Activated naive CD4-positive, alpha-beta T cell treated with anti-CD3 and anti-CD28 coated beads, Interleukin-2, amount 10 ng/mL, durations not matched to agents 7 days and 5 days (primary cell): ENCODE measurements at regions not wholly inside any gene's neighbourhood (a gene's known extent, or its start where the extent isn't known, plus 50 kb on each side); places are given as distances from the start of the nearest gene placed in this dataset.
"Not testable (repeated sequence)": the region's sequence is repeated elsewhere in the genome, so short reads cannot be mapped to it uniquely, and the experiment has no call there.

Experiments used
- CTCF ChIA-PET: fragments of 350-600 bp; sonication (Branson Sonifier 250); formaldehyde crosslinking; loops from one replicate; lab custom pipeline; 2021; ENCODE audit warnings: antibody characterized with exemption; lab: Charles Lee
- DNase-seq: peaks from one replicate; pipeline ENCODE4 v3.0.0-alpha.2; 2020
- H3K27ac Mint-ChIP-seq: one replicate; pipeline ENCODE4 v1.8.0; 2021; ENCODE audit warnings: mild to moderate bottlenecking, moderate library complexity, mixed read lengths
- H3K27me3 Mint-ChIP-seq: one replicate; pipeline ENCODE4 v1.8.0; 2021; ENCODE audit warnings: mild to moderate bottlenecking, mixed read lengths
- H3K36me3 Mint-ChIP-seq: one replicate; pipeline ENCODE4 v1.8.0; 2021; ENCODE audit warnings: mixed read lengths
- H3K4me1 Mint-ChIP-seq: one replicate; pipeline ENCODE4 v1.8.0; 2021; ENCODE audit warnings: mixed read lengths
- H3K4me3 Mint-ChIP-seq: one replicate; pipeline ENCODE4 v1.8.0; 2021; ENCODE audit warnings: mild to moderate bottlenecking, moderate library complexity, mixed read lengths
- H3K9me3 Mint-ChIP-seq: one replicate; pipeline ENCODE4 v1.8.0; 2021; ENCODE audit warnings: mixed read lengths

- Mint-ChIP-seq H3K36me3 (no peaks in the 10 kb centered on the region), H3K4me1 (no peaks in the 10 kb centered on the region), H3K4me3 (no peak overlapping the region), H3K9me3 (no peaks in the 10 kb centered on the region), H3K27me3 (no peaks in the 10 kb centered on the region), H3K27ac (no peak overlapping the region)
- no peak for DNase-seq
- CTCF ChIA-PET, result no interaction called here
Observed at GRCh38 chr18:1527805-1528204, 623.1 kb downstream of the ADCYAP1 start.

- Mint-ChIP-seq H3K9me3 (no peaks in the 10 kb centered on the region), H3K4me3 (no peak overlapping the region), H3K4me1 (no peaks in the 10 kb centered on the region), H3K27me3 (no peaks in the 10 kb centered on the region), H3K36me3 (no peaks in the 10 kb centered on the region), H3K27ac (no peak overlapping the region)
- no peak for DNase-seq
- CTCF ChIA-PET, result no interaction called here
Observed at GRCh38 chr18:1528447-1528846, 623.8 kb downstream of the ADCYAP1 start.

GRCh38 chr18:1528964-1529509, 624.4 kb downstream of the ADCYAP1 start:
- no peak overlapping the region for H3K27ac Mint-ChIP-seq
- H3K4me1 Mint-ChIP-seq, result no peaks in the 10 kb centered on the region
- CTCF ChIA-PET, result no interaction called here

GRCh38 chr18:1530650-1531049, 626.0 kb downstream of the ADCYAP1 start:
- DNase-seq, result no peak
- H3K36me3 Mint-ChIP-seq, result no peaks in the 10 kb centered on the region
- CTCF ChIA-PET, result no interaction called here
- H3K9me3 Mint-ChIP-seq, result no peaks in the 10 kb centered on the region
- H3K27me3 Mint-ChIP-seq, result no peaks in the 10 kb centered on the region
- H3K4me3 Mint-ChIP-seq, result no peak overlapping the region
- H3K27ac Mint-ChIP-seq, result no peak overlapping the region
- no peaks in the 10 kb centered on the region for H3K4me1 Mint-ChIP-seq

More at GRCh38 chr18:1528964-1529509, 624.4 kb downstream of the ADCYAP1 start:
- no peak for DNase-seq
- Mint-ChIP-seq H3K36me3 (no peaks in the 10 kb centered on the region), H3K4me3 (no peak overlapping the region), H3K9me3 (no peaks in the 10 kb centered on the region), H3K27me3 (no peaks in the 10 kb centered on the region)

GRCh38 chr18:1539276-1539675, 634.6 kb downstream of the ADCYAP1 start:
- CTCF ChIA-PET, result no interaction called here
- Mint-ChIP-seq H3K9me3 (peaks cover 2% of the 10 kb centered on the region), H3K36me3 (no peaks in the 10 kb centered on the region), H3K4me1 (no peaks in the 10 kb centered on the region), H3K4me3 (no peak overlapping the region), H3K27me3 (no peaks in the 10 kb centered on the region), H3K27ac (no peak overlapping the region)
- DNase-seq, result no peak

GRCh38 chr18:1541478-1541877, 636.8 kb downstream of the ADCYAP1 start:
- Mint-ChIP-seq H3K27me3 (no peaks in the 10 kb centered on the region), H3K36me3 (no peaks in the 10 kb centered on the region), H3K4me3 (no peak overlapping the region), H3K9me3 (no peaks in the 10 kb centered on the region), H3K27ac (no peak overlapping the region), H3K4me1 (no peaks in the 10 kb centered on the region)
- no peak for DNase-seq
- CTCF ChIA-PET, result no interaction called here

- Mint-ChIP-seq H3K9me3 (no peaks in the 10 kb centered on the region), H3K36me3 (no peaks in the 10 kb centered on the region), H3K27ac (no peak overlapping the region), H3K4me1 (no peaks in the 10 kb centered on the region), H3K27me3 (no peaks in the 10 kb centered on the region), H3K4me3 (no peak overlapping the region)
- CTCF ChIA-PET, result interaction anchor here (0.7 kb wide), 1 partner anchor 769 kb away, joined by 3 read pairs; no protein-coding TSS in a partner anchor
- no peak for DNase-seq
Observed at GRCh38 chr18:1542230-1542774, 637.6 kb downstream of the ADCYAP1 start.

- CTCF ChIA-PET, result no interaction called here
- Mint-ChIP-seq H3K9me3 (no peaks in the 10 kb centered on the region), H3K36me3 (no peaks in the 10 kb centered on the region), H3K27me3 (no peaks in the 10 kb centered on the region), H3K4me3 (no peak overlapping the region), H3K4me1 (no peaks in the 10 kb centered on the region), H3K27ac (no peak overlapping the region)
- DNase-seq, result no peak
Observed at GRCh38 chr18:1544016-1544415, 639.3 kb downstream of the ADCYAP1 start.

- H3K27ac Mint-ChIP-seq, H3K4me1 Mint-ChIP-seq, H3K36me3 Mint-ChIP-seq, H3K4me3 Mint-ChIP-seq, H3K9me3 Mint-ChIP-seq, H3K27me3 Mint-ChIP-seq, DNase-seq: not testable (repeated sequence)
- CTCF ChIA-PET, result interaction anchor here (0.6 kb wide), 1 partner anchor 526 kb away, joined by 3 read pairs; no protein-coding TSS in a partner anchor
Observed at GRCh38 chr18:1557711-1558110, 653.0 kb downstream of the ADCYAP1 start.

- H3K4me1 Mint-ChIP-seq, result no peaks in the 10 kb centered on the region
Observed at GRCh38 chr18:1559563-1559962, 654.9 kb downstream of the ADCYAP1 start.

GRCh38 chr18:1564793-1565192, 660.1 kb downstream of the ADCYAP1 start:
- CTCF ChIA-PET, result no interaction called here
- DNase-seq, result no peak
- Mint-ChIP-seq H3K9me3 (no peaks in the 10 kb centered on the region), H3K4me1 (no peaks in the 10 kb centered on the region), H3K36me3 (no peaks in the 10 kb centered on the region), H3K27ac (no peak overlapping the region), H3K4me3 (no peak overlapping the region), H3K27me3 (no peaks in the 10 kb centered on the region)

More at GRCh38 chr18:1559563-1559962, 654.9 kb downstream of the ADCYAP1 start:
- H3K4me3 Mint-ChIP-seq, result no peak overlapping the region
- DNase-seq, result no peak
- no peak overlapping the region for H3K27ac Mint-ChIP-seq
- no peaks in the 10 kb centered on the region for H3K36me3 Mint-ChIP-seq
- CTCF ChIA-PET, result no interaction called here
- H3K27me3 Mint-ChIP-seq, result no peaks in the 10 kb centered on the region
- peaks cover 2% of the 10 kb centered on the region for H3K9me3 Mint-ChIP-seq

GRCh38 chr18:1571206-1571605, 666.5 kb downstream of the ADCYAP1 start:
- Mint-ChIP-seq H3K9me3 (no peaks in the 10 kb centered on the region), H3K4me3 (no peak overlapping the region), H3K27me3 (no peaks in the 10 kb centered on the region), H3K36me3 (no peaks in the 10 kb centered on the region), H3K27ac (no peak overlapping the region), H3K4me1 (no peaks in the 10 kb centered on the region)
- no peak for DNase-seq
- CTCF ChIA-PET, result no interaction called here

- no peaks in the 10 kb centered on the region for H3K9me3 Mint-ChIP-seq
- no peaks in the 10 kb centered on the region for H3K27me3 Mint-ChIP-seq
- no peaks in the 10 kb centered on the region for H3K36me3 Mint-ChIP-seq
- H3K4me1 Mint-ChIP-seq, result no peaks in the 10 kb centered on the region
- no peak overlapping the region for H3K27ac Mint-ChIP-seq
- no peak overlapping the region for H3K4me3 Mint-ChIP-seq
- DNase-seq, result no peak
- CTCF ChIA-PET, result interaction anchor here (1.1 kb wide), 1 partner anchor 12 kb away, joined by 5 read pairs; no protein-coding TSS in a partner anchor
Observed at GRCh38 chr18:1573732-1574131, 669.1 kb downstream of the ADCYAP1 start.

- Mint-ChIP-seq H3K27me3 (no peaks in the 10 kb centered on the region), H3K27ac (no peak overlapping the region), H3K36me3 (no peaks in the 10 kb centered on the region), H3K9me3 (no peaks in the 10 kb centered on the region), H3K4me1 (no peaks in the 10 kb centered on the region), H3K4me3 (no peak overlapping the region)
- no peak for DNase-seq
- CTCF ChIA-PET, result interaction anchor here (1.1 kb wide), 1 partner anchor 10 kb away, joined by 5 read pairs; no protein-coding TSS in a partner anchor
Observed at GRCh38 chr18:1575084-1575483, 670.4 kb downstream of the ADCYAP1 start.

- no peaks in the 10 kb centered on the region for H3K27me3 Mint-ChIP-seq
- no peak for DNase-seq
- CTCF ChIA-PET, result no interaction called here
- H3K36me3 Mint-ChIP-seq, result no peaks in the 10 kb centered on the region
- no peaks in the 10 kb centered on the region for H3K4me1 Mint-ChIP-seq
- H3K27ac Mint-ChIP-seq, result no peak overlapping the region
- H3K9me3 Mint-ChIP-seq, result no peaks in the 10 kb centered on the region
- H3K4me3 Mint-ChIP-seq, result no peak overlapping the region
Observed at GRCh38 chr18:1578505-1578904, 673.8 kb downstream of the ADCYAP1 start.
